ENCODE measurements at regions not wholly inside any gene's neighbourhood (a gene's known extent, or its start where the extent isn't known, plus 50 kb on each side); places are given as distances from the start of the nearest gene placed in this dataset.

DNA sequence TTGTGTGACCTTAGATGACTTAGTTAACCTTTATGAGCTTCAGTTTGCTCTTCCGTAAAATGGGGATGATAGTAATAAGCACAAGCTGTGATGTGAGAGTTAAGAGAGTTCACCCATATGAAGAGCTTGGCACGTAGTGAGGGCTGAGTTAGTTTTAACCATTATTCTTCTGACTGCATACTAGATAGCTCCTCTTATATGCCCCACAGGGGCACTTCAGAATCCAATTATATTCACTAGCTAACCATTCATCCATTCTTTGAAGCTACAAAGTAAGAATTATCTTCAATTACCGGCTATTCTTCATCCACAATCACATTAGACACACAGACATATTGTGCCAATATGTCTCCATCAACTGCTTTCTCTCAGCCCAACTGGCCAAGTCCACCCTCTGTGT is 159.0 kb upstream of the STT3B start:
- Histone ChIP-seq H3K27ac (no peak overlapping the region), H3K9me3 (ENCODE audit: control insufficient read depth, low read length) (no peaks in the 10 kb centered on the region), H3K79me2 (no peaks in the 10 kb centered on the region), H3K36me3 (ENCODE audit: control insufficient read depth, insufficient read depth, low read length) (no peaks in the 10 kb centered on the region), H3K4me1 (peaks cover 6% of the 10 kb centered on the region), H3K4me2 (ENCODE audit: low read length) (no peak overlapping the region), H3K4me3 (ENCODE audit: low read depth, low read length) (no peak overlapping the region), H2AFZ (no peak overlapping the region), H3K27me3 (ENCODE audit: control insufficient read depth, insufficient read depth, low read length) (no peaks in the 10 kb centered on the region), H3K9ac (no peak overlapping the region)
- TF ChIP-seq, protein P1, sequence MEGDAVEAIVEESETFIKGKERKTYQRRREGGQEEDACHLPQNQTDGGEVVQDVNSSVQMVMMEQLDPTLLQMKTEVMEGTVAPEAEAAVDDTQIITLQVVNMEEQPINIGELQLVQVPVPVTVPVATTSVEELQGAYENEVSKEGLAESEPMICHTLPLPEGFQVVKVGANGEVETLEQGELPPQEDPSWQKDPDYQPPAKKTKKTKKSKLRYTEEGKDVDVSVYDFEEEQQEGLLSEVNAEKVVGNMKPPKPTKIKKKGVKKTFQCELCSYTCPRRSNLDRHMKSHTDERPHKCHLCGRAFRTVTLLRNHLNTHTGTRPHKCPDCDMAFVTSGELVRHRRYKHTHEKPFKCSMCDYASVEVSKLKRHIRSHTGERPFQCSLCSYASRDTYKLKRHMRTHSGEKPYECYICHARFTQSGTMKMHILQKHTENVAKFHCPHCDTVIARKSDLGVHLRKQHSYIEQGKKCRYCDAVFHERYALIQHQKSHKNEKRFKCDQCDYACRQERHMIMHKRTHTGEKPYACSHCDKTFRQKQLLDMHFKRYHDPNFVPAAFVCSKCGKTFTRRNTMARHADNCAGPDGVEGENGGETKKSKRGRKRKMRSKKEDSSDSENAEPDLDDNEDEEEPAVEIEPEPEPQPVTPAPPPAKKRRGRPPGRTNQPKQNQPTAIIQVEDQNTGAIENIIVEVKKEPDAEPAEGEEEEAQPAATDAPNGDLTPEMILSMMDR (IDR thresholded peaks at IDR 0.05), result no peak

- TF ChIP-seq, protein P1 (IDR thresholded peaks at IDR 0.05), result no peak
- Histone ChIP-seq H3K27me3 (ENCODE audit: control insufficient read depth, insufficient read depth, low read length) (no peaks in the 10 kb centered on the region), H3K4me1 (no peaks in the 10 kb centered on the region), H3K9ac (no peak overlapping the region), H3K36me3 (ENCODE audit: control insufficient read depth, insufficient read depth, low read length) (no peaks in the 10 kb centered on the region), H2AFZ (no peak overlapping the region), H3K79me2 (no peaks in the 10 kb centered on the region), H3K4me2 (ENCODE audit: low read length) (no peak overlapping the region), H3K4me3 (ENCODE audit: low read depth, low read length) (no peak overlapping the region), H3K9me3 (ENCODE audit: control insufficient read depth, low read length) (no peaks in the 10 kb centered on the region), H3K27ac (no peak overlapping the region)
These were observed 155.6 kb upstream of the STT3B start for GRCh38 chr3:31377045-31377642.

DNA sequence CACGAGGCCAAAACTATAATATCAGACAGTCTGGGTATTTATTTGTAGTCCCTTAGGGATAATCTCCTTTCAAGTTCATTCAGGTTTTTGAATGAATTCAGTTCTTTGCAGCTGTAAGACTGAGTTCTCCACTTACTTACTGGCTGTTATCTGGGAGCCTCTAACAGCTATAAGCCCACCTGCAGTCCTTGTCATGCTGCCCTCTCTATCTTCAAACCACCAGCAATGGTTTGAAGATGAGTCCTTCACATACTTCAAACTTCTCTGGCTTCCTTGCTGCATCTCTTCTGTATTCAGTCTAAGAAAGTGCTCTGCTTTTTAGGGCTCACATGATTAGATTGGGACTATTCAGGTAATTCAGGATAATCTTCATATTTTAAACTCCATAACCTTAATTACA is 154.5 kb upstream of the STT3B start:
- Histone ChIP-seq H3K4me3 (ENCODE audit: low read depth, low read length) (no peak overlapping the region), H3K4me2 (ENCODE audit: low read length) (no peak overlapping the region), H3K79me2 (no peaks in the 10 kb centered on the region), H3K36me3 (ENCODE audit: control insufficient read depth, insufficient read depth, low read length) (no peaks in the 10 kb centered on the region), H3K27me3 (ENCODE audit: control insufficient read depth, insufficient read depth, low read length) (no peaks in the 10 kb centered on the region), H2AFZ (no peak overlapping the region), H3K9me3 (ENCODE audit: control insufficient read depth, low read length) (no peaks in the 10 kb centered on the region), H3K4me1 (no peaks in the 10 kb centered on the region), H3K9ac (no peak overlapping the region), H3K27ac (no peak overlapping the region)
- TF ChIP-seq, protein P1 (IDR thresholded peaks at IDR 0.05), result no peak

- no peak overlapping the region for H3K9ac ChIP-seq
- H3K4me3 ChIP-seq (ENCODE audit: low read depth, low read length), result no peak overlapping the region
- H3K27me3 ChIP-seq (ENCODE audit: control insufficient read depth, insufficient read depth, low read length), result no peaks in the 10 kb centered on the region
- H3K4me2 ChIP-seq (ENCODE audit: low read length), result no peak overlapping the region
- H3K9me3 ChIP-seq (ENCODE audit: control insufficient read depth, low read length), result no peaks in the 10 kb centered on the region
- no peaks in the 10 kb centered on the region for H3K79me2 ChIP-seq
- no peaks in the 10 kb centered on the region for H3K4me1 ChIP-seq
- TF ChIP-seq, protein P1 (IDR thresholded peaks at IDR 0.05), result no peak
- H3K27ac ChIP-seq, result no peak overlapping the region
- no peak overlapping the region for H2AFZ ChIP-seq
- no peaks in the 10 kb centered on the region for H3K36me3 ChIP-seq (ENCODE audit: control insufficient read depth, insufficient read depth, low read length)
These were observed 153.1 kb upstream of the STT3B start for GRCh38 chr3:31379598-31379997.

- Histone ChIP-seq H3K27ac (no peak overlapping the region), H3K4me1 (no peaks in the 10 kb centered on the region), H3K4me2 (ENCODE audit: low read length) (no peak overlapping the region), H3K27me3 (ENCODE audit: control insufficient read depth, insufficient read depth, low read length) (no peaks in the 10 kb centered on the region), H3K4me3 (ENCODE audit: low read depth, low read length) (no peak overlapping the region), H3K9ac (no peak overlapping the region), H3K9me3 (ENCODE audit: control insufficient read depth, low read length) (no peaks in the 10 kb centered on the region), H2AFZ (no peak overlapping the region), H3K36me3 (ENCODE audit: control insufficient read depth, insufficient read depth, low read length) (no peaks in the 10 kb centered on the region), H3K79me2 (no peaks in the 10 kb centered on the region)
- TF ChIP-seq, protein P1 (IDR thresholded peaks at IDR 0.05), result no peak
These were observed 149.9 kb upstream of the STT3B start for GRCh38 chr3:31382856-31383255.

All from parathyroid adenoma (tissue), 2 donors.